Aorta (tissue), 5 donors: ENCODE measurements at regions not wholly inside any gene's neighbourhood (a gene's known extent, or its start where the extent isn't known, plus 50 kb on each side); places are given as distances from the start of the nearest gene placed in this dataset.
A peak's percentile ranks its signal among the peaks of the same experiment; 100 is the strongest.

ENCODE experiments used
- ATAC-seq: fragments of 200-7000 bp; cut with Tn5 transposase; one replicate; pipeline ENCODE4 v1.9.1; 2022; ENCODE audit warnings: moderate library complexity; ENCODE audit not compliant: low FRiP score
- DNase-seq, 2 donors: peaks; one replicate each; pipeline ENCODE4 v3.0.0-alpha.2; 2020
- H3K27ac ChIP-seq, 2 donors: one replicate each; pipeline ENCODE4 v1.5.1; 2013; ENCODE audit warnings: low read length in 2 of 2, mild to moderate bottlenecking in 2 of 2, moderate library complexity in 2 of 2, control low read depth in 1 of 2, inconsistent platforms in 1 of 2, low read depth in 1 of 2
- H3K27me3 ChIP-seq, 2 donors: one replicate each; pipeline ENCODE4 v1.6.1; 2013; ENCODE audit warnings: control low read depth in 1 of 2, low read length in 1 of 2, mild to moderate bottlenecking in 1 of 2, moderate library complexity in 1 of 2; ENCODE audit not compliant: insufficient read depth in 2 of 2, control insufficient read depth in 1 of 2
- H3K36me3 ChIP-seq, 2 donors: one replicate each; pipeline ENCODE4 v1.6.1; 2013; ENCODE audit warnings: control low read depth in 1 of 2, low read length in 1 of 2, mild to moderate bottlenecking in 1 of 2; ENCODE audit not compliant: insufficient read depth in 2 of 2, control insufficient read depth in 1 of 2
- H3K4me1 ChIP-seq, 2 donors: one replicate each; pipeline ENCODE4 v1.6.1; 2013; ENCODE audit warnings: low read length in 2 of 2, control low read depth in 1 of 2, mild to moderate bottlenecking in 1 of 2, moderate library complexity in 1 of 2; ENCODE audit not compliant: insufficient read depth in 2 of 2, control insufficient read depth in 1 of 2
- H3K4me3 ChIP-seq, 2 donors: one replicate each; pipeline ENCODE4 v1.5.1; 2013; ENCODE audit warnings: low read length in 2 of 2, control low read depth in 1 of 2, mild to moderate bottlenecking in 1 of 2
- H3K9me3 ChIP-seq: one replicate; pipeline ENCODE4 v1.6.1; 2013; ENCODE audit warnings: mild to moderate bottlenecking, low read length; ENCODE audit not compliant: control insufficient read depth
- WGBS, 2 donors: extraction: QIAGEN DNeasy Blood & Tissue Kit; methylation state at CpG; one replicate each; pipeline ENCODE4 v1.1.7; 2013; 5-methylcytosine and 5-hydroxymethylcytosine counted together
- intact Hi-C, 2 donors: fragments of 100-400 bp; cut with DNase I; formaldehyde crosslinking; loops; one replicate each; pipeline versions ENCODE4 v1.14.2 to v1.15.0; 2022
- donor health status: healthy with polysubstance abuse.
- donor health status: Bipolar disorder and iron deficiency.
- donor health status: DM: no; HTN: no; CAD: no.
- donor health status: DM: no; HTN: no; CAD: no.
- donor health status: DM: yes; HTN: yes; CAD: no.

DNA sequence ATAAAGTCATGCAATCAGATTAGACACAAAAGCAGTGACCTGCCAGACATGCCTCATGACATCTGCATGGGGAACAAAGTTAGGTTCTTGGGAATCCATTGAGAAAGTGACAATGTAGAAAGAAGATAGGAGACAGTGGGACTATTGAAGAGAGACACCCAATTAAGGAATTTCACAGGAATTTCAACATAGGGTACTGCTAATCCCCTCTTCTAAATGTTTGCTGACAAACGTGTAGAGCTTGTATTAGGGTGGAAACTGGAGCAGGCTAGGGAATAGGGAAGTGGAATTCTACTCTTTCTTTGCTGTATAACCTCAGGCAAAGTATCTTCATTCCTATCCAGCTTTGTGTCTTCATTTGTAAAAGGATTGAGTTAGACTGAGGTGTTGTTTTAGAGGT is 409.4 kb upstream of the SASH1 start:
- peaks cover 1% of the 10 kb centered on the region for H3K9me3 ChIP-seq
- WGBS, 2 donors = 40 to 41% methylated on average over 1 of the region's 1 CpG
- intact Hi-C loops = no loop called here
- H3K4me3 ChIP-seq = no peak overlapping the region
- no peak for ATAC-seq
- peaks cover 0 to 1% of the 10 kb centered on the region in 2 donors for H3K4me1 ChIP-seq
- H3K36me3 ChIP-seq = no peaks in the 10 kb centered on the region
- H3K27ac ChIP-seq = no peak overlapping the region
- DNase-seq = no peak
- peaks cover 0 to 1% of the 10 kb centered on the region in 2 donors for H3K27me3 ChIP-seq

DNA sequence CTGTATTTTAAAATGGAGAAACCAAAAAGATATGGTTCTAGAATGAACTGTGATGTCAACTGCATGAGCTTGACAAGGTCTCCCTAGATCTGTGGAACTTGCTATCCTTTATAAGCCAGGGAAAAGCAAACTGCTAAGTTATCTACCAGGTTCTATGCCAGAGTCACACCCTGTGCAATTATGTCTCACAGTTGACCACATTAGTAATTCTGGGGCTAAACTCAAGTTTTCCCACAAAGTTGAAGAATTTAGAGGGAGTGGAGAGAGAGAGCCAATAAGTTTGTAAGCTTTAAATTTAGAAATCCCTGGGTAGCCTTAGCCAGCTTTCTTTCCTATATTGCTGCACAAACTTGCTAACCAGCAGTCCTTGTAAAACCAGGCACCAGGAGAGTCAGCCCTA is 407.0 kb upstream of the SASH1 start:
- H3K9me3 ChIP-seq = no peaks in the 10 kb centered on the region
- no peak for ATAC-seq

DNA sequence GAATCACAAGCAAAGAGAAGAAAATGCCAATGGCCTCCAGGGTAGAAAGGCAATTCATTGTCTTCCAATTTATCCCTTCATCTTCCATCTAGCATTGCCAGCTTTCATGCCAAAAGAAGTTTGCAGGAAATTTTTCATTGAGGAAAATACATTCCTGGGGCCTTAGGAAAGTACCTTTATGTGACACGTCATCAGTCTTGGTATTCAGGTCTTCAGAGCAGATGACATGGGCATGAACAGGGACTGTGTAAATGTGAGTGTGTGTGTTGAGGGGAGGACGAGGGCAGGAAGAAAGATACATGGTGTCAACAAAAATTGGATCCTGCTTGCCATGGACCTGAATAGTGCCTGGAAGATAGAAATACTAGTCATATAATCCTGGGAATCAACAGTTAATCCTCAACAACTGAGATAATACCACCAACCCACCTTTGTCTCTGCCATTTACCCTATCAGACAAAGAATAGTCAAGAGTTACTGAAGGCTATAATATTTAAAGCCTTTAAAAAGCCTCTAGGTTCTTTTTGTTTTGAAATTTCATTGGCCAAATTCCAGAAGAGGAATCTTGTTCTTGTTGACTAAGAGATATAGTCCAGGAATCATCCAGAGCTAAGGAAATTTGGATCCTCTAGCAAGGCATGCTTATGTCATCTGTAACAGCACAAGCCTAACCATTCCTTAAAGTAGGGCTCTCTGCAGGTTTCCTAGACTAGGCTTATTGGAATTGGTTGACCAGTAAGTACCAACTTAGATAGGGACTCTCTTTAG is 405.8 kb upstream of the SASH1 start:
- no peak for DNase-seq
- Histone ChIP-seq H3K27ac (no peak overlapping the region), H3K36me3 (no peaks in the 10 kb centered on the region), H3K4me3 (no peak overlapping the region), H3K4me1 (peaks cover 0 to 1% of the 10 kb centered on the region in 2 donors), H3K27me3 (no peaks in the 10 kb centered on the region), H3K9me3 (no peaks in the 10 kb centered on the region)
- ATAC-seq = no peak
- WGBS, 2 donors = 96 to 100% methylated on average over 2 of the region's 2 CpGs
- intact Hi-C loops = no loop called here

More for the DNA sequence above, 407.0 kb upstream of the SASH1 start:
- Histone ChIP-seq H3K36me3 (no peaks in the 10 kb centered on the region), H3K4me3 (no peak overlapping the region), H3K27me3 (no peaks in the 10 kb centered on the region), H3K27ac (no peak overlapping the region), H3K4me1 (peaks cover 0 to 1% of the 10 kb centered on the region in 2 donors)
- DNase-seq = no peak
- intact Hi-C loops = no loop called here

DNA sequence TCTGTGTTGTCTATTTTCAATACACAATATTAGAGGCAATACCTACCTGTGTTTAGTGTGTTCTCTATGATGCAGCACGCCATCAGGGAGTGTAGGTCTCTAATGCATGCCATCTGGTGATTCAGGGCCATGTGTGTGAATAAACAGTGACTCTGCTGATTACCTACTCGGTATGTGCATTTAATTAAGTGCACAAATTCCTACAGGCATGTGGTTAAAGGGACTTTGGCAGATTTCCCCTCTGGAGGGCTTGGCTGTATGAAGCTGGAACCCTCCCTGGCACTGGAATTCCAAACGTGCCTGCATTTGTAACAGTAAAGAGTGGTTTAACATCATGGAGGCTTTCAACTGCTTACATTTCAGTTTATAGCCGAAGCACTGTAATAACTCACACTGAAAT is 401.5 kb upstream of the SASH1 start:
- intact Hi-C loops = no loop called here
- Histone ChIP-seq H3K27me3 (no peaks in the 10 kb centered on the region), H3K4me3 (no peak overlapping the region), H3K27ac (no peak overlapping the region), H3K9me3 (no peaks in the 10 kb centered on the region), H3K36me3 (no peaks in the 10 kb centered on the region), H3K4me1 (no peaks in the 10 kb centered on the region)
- 37 to 39% methylated on average over 4 of the region's 4 CpGs for WGBS, 2 donors
- ATAC-seq (no peak), DNase-seq (no peak)

DNA sequence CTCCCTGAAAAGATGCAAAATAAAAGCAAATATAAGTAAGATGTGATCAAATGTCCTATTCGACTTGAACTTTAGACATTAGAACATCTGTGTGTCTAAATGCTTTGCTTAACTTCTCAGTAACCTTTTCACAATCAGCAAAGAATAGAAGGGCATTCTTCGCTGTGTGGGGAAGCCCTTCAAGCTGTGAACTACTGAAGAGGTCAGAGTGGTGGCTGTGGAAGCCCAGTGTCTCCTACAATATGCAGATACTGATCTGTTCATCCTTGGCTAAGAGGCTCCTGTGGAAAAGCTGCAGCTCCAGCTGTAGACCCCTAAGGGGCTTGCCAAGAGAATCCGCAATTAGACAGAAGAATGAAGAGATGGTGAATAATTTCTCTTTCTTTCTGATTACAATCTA is 400.3 kb upstream of the SASH1 start:
- no peak overlapping the region for H3K27ac ChIP-seq
- H3K4me3 ChIP-seq = no peak overlapping the region
- no peaks in the 10 kb centered on the region for H3K4me1 ChIP-seq
- H3K9me3 ChIP-seq = no peaks in the 10 kb centered on the region
- no peaks in the 10 kb centered on the region for H3K36me3 ChIP-seq
- H3K27me3 ChIP-seq = no peaks in the 10 kb centered on the region
- WGBS, 2 donors = 55 to 78% methylated on average over 3 of the region's 3 CpGs
- intact Hi-C loops = no loop called here
- no peak for ATAC-seq
- DNase-seq = no peak

DNA sequence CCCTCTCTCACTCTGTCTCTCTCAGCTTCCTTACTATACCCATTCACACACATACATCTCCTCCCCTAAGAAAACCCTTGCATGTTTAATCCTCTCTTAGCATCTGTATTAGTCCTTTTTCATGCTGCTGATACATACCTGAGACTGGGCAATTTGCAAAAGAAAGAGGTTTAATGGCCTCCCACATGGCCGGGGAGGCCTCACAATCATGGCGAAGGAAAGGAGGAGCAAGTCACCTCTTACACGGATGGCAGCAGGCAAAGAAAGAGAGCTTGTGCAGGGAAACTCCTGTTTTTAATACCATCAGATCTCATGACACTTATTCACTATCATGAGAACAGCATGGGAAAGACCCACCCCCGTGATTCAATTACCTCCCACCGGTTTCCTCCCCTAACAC is 398.5 kb upstream of the SASH1 start:
- ATAC-seq (no peak), DNase-seq (no peak)
- no peak overlapping the region for H3K27ac ChIP-seq
- 95 to 96% methylated on average over 5 of the region's 5 CpGs for WGBS, 2 donors
- intact Hi-C loops = no loop called here
- no peaks in the 10 kb centered on the region for H3K9me3 ChIP-seq
- H3K4me3 ChIP-seq = no peak overlapping the region
- H3K27me3 ChIP-seq = no peaks in the 10 kb centered on the region
- no peaks in the 10 kb centered on the region for H3K36me3 ChIP-seq
- H3K4me1 ChIP-seq = no peaks in the 10 kb centered on the region

DNA sequence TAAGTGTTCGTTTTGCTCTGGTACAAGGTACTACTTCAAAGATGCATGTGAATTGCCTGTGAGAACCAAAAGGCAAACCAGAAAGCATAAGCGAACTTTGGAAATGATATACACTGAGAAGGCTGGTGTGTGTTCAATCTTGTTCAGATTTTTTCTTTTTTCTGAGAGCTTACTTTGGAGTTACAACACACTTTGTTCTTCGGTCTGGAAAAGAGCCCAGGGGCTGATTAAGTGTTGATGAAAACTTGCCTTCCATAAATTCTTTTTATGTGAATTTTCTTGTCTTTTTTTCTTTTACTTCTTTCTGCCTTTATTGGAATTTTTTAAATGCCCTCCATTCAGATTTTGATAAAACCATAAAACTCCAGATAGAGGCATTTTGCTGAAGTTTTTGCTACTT is 395.1 kb upstream of the SASH1 start:
- DNase-seq = no peak
- intact Hi-C loops = no loop called here
- H3K36me3 ChIP-seq = no peaks in the 10 kb centered on the region
- no peak overlapping the region for H3K27ac ChIP-seq
- H3K4me3 ChIP-seq = no peak overlapping the region
- H3K4me1 ChIP-seq = no peaks in the 10 kb centered on the region
- H3K9me3 ChIP-seq = no peaks in the 10 kb centered on the region
- no peak for ATAC-seq
- 11 to 24% methylated on average over 3 of the region's 3 CpGs for WGBS, 2 donors
- no peaks in the 10 kb centered on the region for H3K27me3 ChIP-seq

DNA sequence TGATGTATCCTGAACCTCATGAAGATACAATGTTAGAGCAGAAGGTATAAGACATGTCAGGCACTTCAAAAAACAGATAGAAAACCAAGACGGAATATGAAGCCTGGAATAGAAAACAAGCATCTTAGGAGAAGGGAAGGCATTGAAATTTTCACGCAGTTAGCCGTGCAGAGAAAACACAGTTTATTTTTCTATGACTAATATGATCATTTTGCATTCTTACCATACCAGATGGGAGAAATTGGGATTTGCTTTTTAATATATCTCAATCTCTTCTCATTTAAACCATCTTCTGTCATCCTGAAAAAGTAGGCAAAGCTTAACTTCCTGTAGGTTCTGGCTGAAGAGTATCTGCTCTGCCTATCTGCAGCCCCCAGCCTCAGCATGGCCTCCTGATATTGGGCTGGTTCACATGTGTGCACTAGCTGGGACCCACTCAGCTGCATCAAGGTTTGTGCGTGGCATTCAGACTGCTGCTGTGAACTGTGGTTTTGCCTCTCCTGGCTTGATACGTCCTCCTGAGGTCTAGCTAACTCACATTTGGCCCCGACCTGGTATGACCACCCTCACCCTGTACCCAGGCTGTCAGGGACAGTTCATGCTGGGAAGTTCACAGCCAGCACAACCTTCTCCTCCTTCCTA is 392.5 kb upstream of the SASH1 start:
- Histone ChIP-seq H3K27me3 (no peaks in the 10 kb centered on the region), H3K4me1 (no peaks in the 10 kb centered on the region), H3K9me3 (no peaks in the 10 kb centered on the region), H3K4me3 (no peak overlapping the region), H3K36me3 (no peaks in the 10 kb centered on the region), H3K27ac (peak overlapping the region in 1 of 2 donors; percentile 41)
- intact Hi-C loops = no loop called here
- 23 to 28% methylated on average over 6 of the region's 6 CpGs for WGBS, 2 donors
- ATAC-seq (peak; percentile 53), DNase-seq (no peak)

DNA sequence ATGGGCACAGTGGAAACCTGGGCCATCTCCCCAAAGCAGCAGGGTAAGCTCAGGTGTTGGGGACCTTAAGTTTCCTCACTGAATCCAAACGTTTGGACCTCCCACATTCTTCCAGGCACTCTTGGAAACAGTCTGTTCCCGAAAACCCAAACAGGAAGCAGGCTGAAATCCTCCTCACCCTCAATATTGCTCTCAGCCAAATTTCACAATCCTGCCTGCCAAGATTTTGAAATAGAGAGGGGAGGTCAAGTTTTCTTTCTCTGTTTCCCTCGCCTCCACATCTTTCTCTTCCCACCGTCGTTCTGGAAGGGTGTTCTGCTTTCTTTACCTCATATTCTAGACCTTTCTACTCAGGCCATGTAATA is 392.0 kb upstream of the SASH1 start:
- H3K4me1 ChIP-seq = no peaks in the 10 kb centered on the region
- H3K36me3 ChIP-seq = no peaks in the 10 kb centered on the region
- H3K4me3 ChIP-seq = no peak overlapping the region
- no peaks in the 10 kb centered on the region for H3K27me3 ChIP-seq
- intact Hi-C loops = no loop called here
- no peak overlapping the region for H3K27ac ChIP-seq
- ATAC-seq (peak; percentile 72), DNase-seq (no peak)
- H3K9me3 ChIP-seq = no peaks in the 10 kb centered on the region
- WGBS, 2 donors = 2 to 6% methylated on average over 5 of the region's 5 CpGs
